Adrenal gland (tissue), 9 donors: ENCODE measurements at regions not wholly inside any gene's neighbourhood (a gene's known extent, or its start where the extent isn't known, plus 50 kb on each side); places are given as distances from the start of the nearest gene placed in this dataset.

Experiments
- DNase-seq, 7 donors: peaks; one replicate each; pipeline ENCODE4 v3.0.0-alpha.2; 2019 to 2020
- H3K27ac ChIP-seq, 5 donors: fragments of 200-600 bp; sonication (generic) in 4 of 5; 1 replicate in 3 of 5; 2 replicates in 2 of 5; pipeline versions ENCODE4 v1.5.1 to v1.8.0; 2016 to 2020; ENCODE audit warnings: mild to moderate bottlenecking in 1 of 5
- H3K27me3 ChIP-seq: fragments of 200-600 bp; 2 replicates; pipeline ENCODE4 v1.8.0; 2021
- H3K36me3 ChIP-seq, 2 donors: fragments of 200-600 bp; replicated peaks in 1 of 2; 1 replicate in 1 of 2; 2 replicates in 1 of 2; pipeline versions ENCODE4 v1.5.1 to v1.8.0; 2018 to 2022
- H3K4me1 ChIP-seq, 2 donors: fragments of 200-600 bp; replicated peaks in 1 of 2; 1 replicate in 1 of 2; 2 replicates in 1 of 2; pipeline versions ENCODE4 v1.5.1 to v1.8.0; 2018 to 2021
- H3K4me3 ChIP-seq, 4 donors: fragments of 200-600 bp; sonication (generic) in 3 of 4; one replicate each; pipeline ENCODE4 v1.5.1; 2016 to 2018
- H3K9me3 ChIP-seq, 3 donors: fragments of 200-600 bp; sonication (generic) in 1 of 3; replicated peaks in 1 of 3; 1 replicate in 2 of 3; 2 replicates in 1 of 3; pipeline versions ENCODE4 v1.5.1 to v1.8.0; 2016 to 2021
- CTCF ChIP-seq, 6 experiments: fragments of 450-650 bp in 4 of 6; fragments of 200-600 bp in 2 of 6; sonication (generic) in 1 of 6; IDR thresholded peaks; 1 replicate in 5 of 6; 2 replicates in 1 of 6; pipeline versions ENCODE4 v1.5.1 to v1.8.0; 2016 to 2021; ENCODE audit warnings: antibody characterized with exemption in 6 of 6, mild to moderate bottlenecking in 2 of 6, moderate library complexity in 1 of 6
- POLR2A ChIP-seq, 2 donors: fragments of 450-650 bp; IDR thresholded peaks; one replicate each; pipeline ENCODE4 v1.6.1; 2017; ENCODE audit warnings: antibody characterized with exemption in 2 of 2, mild to moderate bottlenecking in 2 of 2, moderate library complexity in 1 of 2
- WGBS, 4 donors: extraction: QIAGEN DNeasy Blood & Tissue Kit in 2 of 4; methylation state at CpG; one replicate each; pipeline versions ENCODE4 v1.1.5 to v1.1.7; 2013 to 2017; 5-methylcytosine and 5-hydroxymethylcytosine counted together
- intact Hi-C, 2 donors: fragments of 100-400 bp; cut with DNase I; formaldehyde crosslinking; loops; one replicate each; pipeline versions ENCODE4 v1.14.1 to v1.15.0; 2022 to 2023
- donor health status: healthy with polysubstance abuse.
- donor health status: Bipolar disorder and iron deficiency.
- donor health status: DM: yes; HTN: yes; CAD: no.
- donor health status: DM: no; HTN: no; CAD: no.
- donor health status: DM: no; HTN: no; CAD: no.

GRCh38 chr18:10114717-10115463, 201.1 kb downstream of the VAPA start:
- intact Hi-C loops: no loop called here
- H3K36me3 ChIP-seq: no peaks in the 10 kb centered on the region
- no peak overlapping the region for H3K4me3 ChIP-seq
- no peaks in the 10 kb centered on the region for H3K9me3 ChIP-seq
- H3K27ac ChIP-seq: no peak overlapping the region
- DNase-seq: no peak
- no peaks in the 10 kb centered on the region for H3K27me3 ChIP-seq
- TF ChIP-seq POLR2A (IDR thresholded peaks at IDR 0.05) (no peak), CTCF (IDR thresholded peaks at IDR 0.05) (no peak)
- no peaks in the 10 kb centered on the region for H3K4me1 ChIP-seq
- WGBS, 4 donors: 69 to 76% (median 73%) methylated on average over 6 of the region's 6 CpGs

GRCh38 chr18:10116574-10116973, 202.8 kb downstream of the VAPA start:
- no peak for TF ChIP-seq POLR2A (IDR thresholded peaks at IDR 0.05)
- TF ChIP-seq CTCF (IDR thresholded peaks at IDR 0.05): no peak
- Histone ChIP-seq H3K36me3 (no peaks in the 10 kb centered on the region), H3K4me3 (no peak overlapping the region), H3K27ac (no peak overlapping the region), H3K9me3 (no peaks in the 10 kb centered on the region), H3K4me1 (peaks cover 0 to 2% of the 10 kb centered on the region in 2 donors), H3K27me3 (no peaks in the 10 kb centered on the region)
- no peak for DNase-seq
- intact Hi-C loops: no loop called here
- WGBS, 4 donors: 87 to 94% (median 89%) methylated on average over 3 of the region's 3 CpGs

GRCh38 chr18:10119528-10119927, 205.7 kb downstream of the VAPA start:
- Histone ChIP-seq H3K27ac (no peak overlapping the region), H3K4me3 (no peak overlapping the region), H3K4me1 (peaks cover 0 to 6% of the 10 kb centered on the region in 2 donors), H3K27me3 (no peaks in the 10 kb centered on the region), H3K36me3 (no peaks in the 10 kb centered on the region), H3K9me3 (no peaks in the 10 kb centered on the region)
- WGBS, 4 donors: 79 to 95% (median 90%) methylated on average over 1 of the region's 1 CpG
- TF ChIP-seq CTCF (IDR thresholded peaks at IDR 0.05): no peak
- TF ChIP-seq POLR2A (IDR thresholded peaks at IDR 0.05): no peak
- intact Hi-C loops: no loop called here
- no peak for DNase-seq

- H3K27ac ChIP-seq: no peak overlapping the region
- WGBS, 4 donors: 95 to 100% (median 97%) methylated on average over 1 of the region's 1 CpG
- H3K4me1 ChIP-seq: peaks cover 0 to 6% of the 10 kb centered on the region in 2 donors
- H3K36me3 ChIP-seq: no peaks in the 10 kb centered on the region
- no peak for DNase-seq
- no peaks in the 10 kb centered on the region for H3K9me3 ChIP-seq
- H3K27me3 ChIP-seq: no peaks in the 10 kb centered on the region
- intact Hi-C loops: no loop called here
- TF ChIP-seq CTCF (IDR thresholded peaks at IDR 0.05) (no peak), POLR2A (IDR thresholded peaks at IDR 0.05) (no peak)
- H3K4me3 ChIP-seq: no peak overlapping the region
These were observed 206.2 kb downstream of the VAPA start for GRCh38 chr18:10119991-10120390.
